Ovary (tissue), 7 donors: ENCODE measurements at regions not wholly inside any gene's neighbourhood (a gene's known extent, or its start where the extent isn't known, plus 50 kb on each side); places are given as distances from the start of the nearest gene placed in this dataset.

Experiments used
- DNase-seq, 5 donors: peaks; one replicate each; pipeline ENCODE4 v3.0.0-alpha.2; 2019 to 2020
- H3K27ac ChIP-seq, 2 donors: fragments of 200-600 bp; one replicate each; pipeline versions ENCODE4 v1.5.1 to v1.8.0; 2019 to 2022
- H3K27me3 ChIP-seq: fragments of 200-600 bp; one replicate; pipeline ENCODE4 v1.8.0; 2022
- H3K36me3 ChIP-seq: fragments of 200-600 bp; sonication (generic); one replicate; pipeline ENCODE4 v1.5.1; 2019
- H3K4me1 ChIP-seq: one replicate; pipeline ENCODE4 v1.8.1; 2013; ENCODE audit warnings: mild to moderate bottlenecking, moderate library complexity; ENCODE audit not compliant: insufficient read depth
- H3K4me3 ChIP-seq: fragments of 200-600 bp; sonication (generic); one replicate; pipeline ENCODE4 v1.5.1; 2017
- H3K9me3 ChIP-seq, 2 donors: fragments of 200-600 bp in 1 of 2; sonication (generic) in 1 of 2; one replicate each; pipeline versions ENCODE4 v1.5.1 to v1.8.1; 2013 to 2019; ENCODE audit warnings: mild to moderate bottlenecking in 1 of 2, moderate library complexity in 1 of 2
- CTCF ChIP-seq, 3 donors: fragments of 450-650 bp in 2 of 3; fragments of 200-600 bp in 1 of 3; IDR thresholded peaks; one replicate each; pipeline versions ENCODE4 v1.5.1 to v1.8.0; 2016 to 2022; ENCODE audit warnings: antibody characterized with exemption in 3 of 3, mild to moderate bottlenecking in 1 of 3
- EP300 ChIP-seq: sonication (generic); formaldehyde crosslinking; IDR thresholded peaks from one replicate; pipeline ENCODE4 v1.6.1; 2017; ENCODE audit warnings: antibody characterized with exemption
- POLR2A ChIP-seq: fragments of 450-650 bp; IDR thresholded peaks from one replicate; pipeline ENCODE4 v1.6.1; 2017; ENCODE audit warnings: antibody characterized with exemption, mild to moderate bottlenecking, moderate library complexity
- WGBS, 3 donors: extraction: QIAGEN DNeasy Blood & Tissue Kit in 1 of 3; methylation state at CpG; one replicate each; pipeline versions ENCODE4 v1.1.5 to v1.1.7; 2013 to 2017; 5-methylcytosine and 5-hydroxymethylcytosine counted together
- intact Hi-C, 4 donors: fragments of 100-400 bp; cut with DNase I; formaldehyde crosslinking; loops; one replicate each; pipeline versions ENCODE4 v1.11.0 to v1.15.1; 2022 to 2023
- donor health status: DM: no; HTN: no; CAD: no; lungs with moderate emphysema.
- donor health status: DM: no; HTN: no; CAD: no.
- donor health status: Bipolar disorder and iron deficiency.
- donor health status: DM: no; HTN: no; CAD: no.
- donor health status: DM: yes; HTN: yes; CAD: no.

GRCh38 chr12:31853977-31854376 lies 105.2 kb upstream of the RESF1 start:
- H3K4me3 ChIP-seq, result no peak overlapping the region
- H3K4me1 ChIP-seq, result no peaks in the 10 kb centered on the region
- H3K27ac ChIP-seq, result no peak overlapping the region
- DNase-seq, result no peak
- H3K9me3 ChIP-seq, result no peaks in the 10 kb centered on the region
- H3K27me3 ChIP-seq, result no peaks in the 10 kb centered on the region
- TF ChIP-seq EP300 (no peak), CTCF (IDR thresholded peaks at IDR 0.05) (no peak), POLR2A (no peak)
- intact Hi-C loops, result no loop called here
- no peaks in the 10 kb centered on the region for H3K36me3 ChIP-seq

GRCh38 chr12:31853520-31853919 lies 105.7 kb upstream of the RESF1 start:
- H3K27ac ChIP-seq, result no peak overlapping the region
- H3K36me3 ChIP-seq, result no peaks in the 10 kb centered on the region
- no peak for DNase-seq
- no peaks in the 10 kb centered on the region for H3K27me3 ChIP-seq
- no peaks in the 10 kb centered on the region for H3K9me3 ChIP-seq
- intact Hi-C loops, result no loop called here
- no peak overlapping the region for H3K4me3 ChIP-seq
- TF ChIP-seq CTCF (IDR thresholded peaks at IDR 0.05) (no peak), POLR2A (no peak), EP300 (no peak)
- no peaks in the 10 kb centered on the region for H3K4me1 ChIP-seq

DNA sequence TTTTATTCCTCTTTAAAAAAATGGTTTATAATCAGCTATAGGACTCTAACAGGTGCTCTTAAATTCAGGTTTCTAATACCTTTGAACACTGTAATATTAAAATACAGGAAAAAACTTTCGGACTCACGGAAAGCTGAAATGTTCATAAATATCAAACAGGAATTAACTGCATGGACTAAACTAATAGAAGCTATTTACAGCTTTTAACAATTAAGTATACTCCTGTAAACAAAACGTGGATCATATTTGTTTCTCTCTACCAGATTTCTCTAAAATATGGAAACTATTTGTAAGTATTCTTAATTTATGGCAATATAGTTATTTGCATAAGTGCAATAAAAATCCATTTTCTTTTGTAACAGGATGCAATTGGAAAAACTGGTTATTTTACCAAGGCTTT lies 108.9 kb upstream of the RESF1 start:
- Histone ChIP-seq H3K4me3 (no peak overlapping the region), H3K4me1 (peaks cover 2% of the 10 kb centered on the region), H3K36me3 (no peaks in the 10 kb centered on the region), H3K27ac (no peak overlapping the region), H3K9me3 (no peaks in the 10 kb centered on the region), H3K27me3 (no peaks in the 10 kb centered on the region)
- 61 to 80% (median 77%) methylated on average over 3 of the region's 3 CpGs for WGBS, 3 donors
- TF ChIP-seq POLR2A, result no peak
- no peak for TF ChIP-seq EP300
- TF ChIP-seq CTCF (IDR thresholded peaks at IDR 0.05), result no peak
- no peak for DNase-seq
- intact Hi-C loops, result no loop called here

DNA sequence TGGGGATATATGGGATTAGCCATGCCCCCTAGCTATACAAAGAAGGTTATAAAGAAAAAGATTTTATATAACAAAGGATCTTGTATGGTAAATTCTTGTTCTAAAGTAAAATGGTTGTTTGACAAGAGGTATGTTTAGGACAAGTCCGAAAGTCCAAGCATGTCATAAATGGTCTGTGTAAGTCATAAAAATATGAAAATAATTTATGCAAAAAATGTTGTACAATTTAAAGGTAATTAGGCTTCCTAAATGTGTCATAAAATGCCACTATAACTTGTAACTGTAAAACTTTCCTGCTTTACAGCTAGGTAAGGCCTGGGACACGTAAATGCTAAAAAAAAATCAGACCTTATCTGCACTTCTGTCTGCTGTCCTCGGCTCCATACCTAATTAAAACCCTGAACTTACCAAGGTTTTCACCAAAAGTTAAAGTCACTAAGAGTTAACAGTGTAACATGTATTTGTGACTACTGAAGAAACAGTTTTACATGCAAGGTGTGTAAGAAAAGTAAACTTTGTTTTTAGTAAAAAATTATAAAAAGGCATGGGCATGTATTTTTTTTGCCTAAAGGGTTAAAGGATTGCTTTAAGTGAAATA lies 110.0 kb upstream of the RESF1 start:
- intact Hi-C loops, result no loop called here
- Histone ChIP-seq H3K4me1 (peaks cover 4% of the 10 kb centered on the region), H3K4me3 (no peak overlapping the region), H3K9me3 (no peaks in the 10 kb centered on the region), H3K27ac (no peak overlapping the region), H3K27me3 (no peaks in the 10 kb centered on the region), H3K36me3 (no peaks in the 10 kb centered on the region)
- TF ChIP-seq EP300, result no peak
- TF ChIP-seq POLR2A, result no peak
- no peak for TF ChIP-seq CTCF (IDR thresholded peaks at IDR 0.05)
- 76 to 80% (median 79%) methylated on average over 3 of the region's 3 CpGs for WGBS, 3 donors
- DNase-seq, result no peak

- H3K27ac ChIP-seq, result no peak overlapping the region
- TF ChIP-seq CTCF (IDR thresholded peaks at IDR 0.05), result no peak
- TF ChIP-seq EP300, result no peak
- no peak for TF ChIP-seq POLR2A
- H3K36me3 ChIP-seq, result no peaks in the 10 kb centered on the region
- no peak for DNase-seq
- H3K4me3 ChIP-seq, result no peak overlapping the region
- no peaks in the 10 kb centered on the region for H3K27me3 ChIP-seq
- intact Hi-C loops, result no loop called here
- no peaks in the 10 kb centered on the region for H3K9me3 ChIP-seq
- peaks cover 4% of the 10 kb centered on the region for H3K4me1 ChIP-seq
These were observed 112.8 kb upstream of the RESF1 start for GRCh38 chr12:31846405-31846804.
